HEK293 (cell line): ENCODE measurements at regions not wholly inside any gene's neighbourhood (a gene's known extent, or its start where the extent isn't known, plus 50 kb on each side); places are given as distances from the start of the nearest gene placed in this dataset.

Source experiments
- ZBTB8A ChIP-seq: fragments of 450-650 bp; formaldehyde crosslinking; IDR thresholded peaks from 2 replicates; pipeline ENCODE4 v1.5.1; 2016; ENCODE audit warnings: missing biosample characterization, missing genetic modification characterization
- ZNF157 ChIP-seq: fragments of 450-650 bp; formaldehyde crosslinking; IDR thresholded peaks from 2 replicates; pipeline ENCODE4 v1.5.1; 2016; ENCODE audit warnings: missing biosample characterization, missing genetic modification characterization
- ZNF391 ChIP-seq: fragments of 450-650 bp; formaldehyde crosslinking; IDR thresholded peaks from 2 replicates; pipeline ENCODE4 v1.5.1; 2016; ENCODE audit warnings: low read depth, missing biosample characterization, missing genetic modification characterization, borderline replicate concordance
- TF ChIP-seq, protein P1 (sequence below): fragments of 450-650 bp; formaldehyde crosslinking; IDR thresholded peaks from 2 replicates; pipeline ENCODE4; 2016; ENCODE audit warnings: missing biosample characterization, missing genetic modification characterization

DNA sequence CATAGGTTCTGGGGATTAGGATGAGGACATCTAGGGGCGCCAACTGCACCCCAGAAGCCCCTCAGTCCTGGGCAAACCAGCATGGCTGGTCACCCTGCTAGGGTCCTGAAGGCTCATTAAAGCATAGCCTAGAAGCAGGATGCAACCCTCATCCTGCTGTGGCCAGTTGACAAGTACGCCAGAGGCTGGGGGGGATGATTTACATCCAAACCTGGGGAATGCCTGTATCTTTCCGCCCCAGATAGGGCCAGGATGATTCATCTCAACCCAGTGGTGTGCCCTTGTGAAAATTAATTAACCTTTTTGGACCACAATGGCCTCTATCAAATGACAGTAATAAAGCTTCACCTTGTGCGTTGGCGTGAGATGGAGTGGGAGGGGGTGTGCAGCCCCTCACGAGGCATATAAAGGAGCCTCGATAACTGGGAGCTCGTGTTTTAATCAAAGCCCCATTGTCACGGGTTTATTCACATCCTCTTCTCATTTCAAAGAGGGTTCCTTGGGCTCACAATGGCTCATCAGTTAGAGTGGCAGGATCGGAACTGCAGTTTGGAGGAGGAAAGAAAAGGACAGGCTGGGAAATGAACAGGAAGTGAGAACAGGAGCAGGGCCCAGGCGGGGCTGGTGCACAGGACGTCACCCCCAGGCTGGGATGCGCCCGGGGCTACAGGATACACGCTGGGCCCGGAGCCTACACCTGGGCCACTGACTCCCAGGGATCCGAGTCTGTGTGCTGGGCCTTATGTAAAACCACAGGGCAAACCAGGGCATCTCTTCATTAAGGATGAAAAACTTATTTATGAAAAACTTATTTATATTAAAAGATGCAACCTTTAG, 121.8 kb upstream of the PHACTR3 start:
- TF ChIP-seq ZBTB8A: no peak
- TF ChIP-seq, protein P1, sequence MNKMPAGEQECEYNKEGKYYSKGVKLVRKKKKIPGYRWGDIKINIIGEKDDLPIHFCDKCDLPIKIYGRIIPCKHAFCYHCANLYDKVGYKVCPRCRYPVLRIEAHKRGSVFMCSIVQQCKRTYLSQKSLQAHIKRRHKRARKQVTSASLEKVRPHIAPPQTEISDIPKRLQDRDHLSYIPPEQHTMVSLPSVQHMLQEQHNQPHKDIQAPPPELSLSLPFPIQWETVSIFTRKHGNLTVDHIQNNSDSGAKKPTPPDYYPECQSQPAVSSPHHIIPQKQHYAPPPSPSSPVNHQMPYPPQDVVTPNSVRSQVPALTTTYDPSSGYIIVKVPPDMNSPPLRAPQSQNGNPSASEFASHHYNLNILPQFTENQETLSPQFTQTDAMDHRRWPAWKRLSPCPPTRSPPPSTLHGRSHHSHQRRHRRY (tag by site-specific recombination): no peak
- TF ChIP-seq ZNF157 (tag by site-specific recombination): no peak
- no peak for TF ChIP-seq ZNF391
